NCI-H345 treated with DMSO at 0.1 percent for 48 hours (cell line): ENCODE measurements at regions not wholly inside any gene's neighbourhood (a gene's known extent, or its start where the extent isn't known, plus 50 kb on each side); places are given as distances from the start of the nearest gene placed in this dataset.
A peak's percentile ranks its signal among the peaks of the same experiment; 100 is the strongest.

Experiments
- DNase-seq: peaks from one replicate; lab custom pipeline; 2025; ENCODE audit not compliant: unreplicated experiment; lab: John Stamatoyannopoulos, UW

- DNase-seq: no peak
Observed at GRCh38 chr12:114901316-114901715, 217.3 kb upstream of the TBX3 start.

- DNase-seq: no peak
Observed at GRCh38 chr12:114898159-114898558, 214.2 kb upstream of the TBX3 start.

GRCh38 chr12:114895827-114896226 lies 211.9 kb upstream of the TBX3 start:
- DNase-seq: no peak

GRCh38 chr12:114895081-114895480 lies 211.1 kb upstream of the TBX3 start:
- no peak for DNase-seq

GRCh38 chr12:114894076-114894475 lies 210.1 kb upstream of the TBX3 start:
- DNase-seq: peak; percentile 96

GRCh38 chr12:114888928-114889584 lies 205.1 kb upstream of the TBX3 start:
- DNase-seq: no peak

GRCh38 chr12:114888448-114888847 lies 204.5 kb upstream of the TBX3 start:
- DNase-seq: no peak

GRCh38 chr12:114885501-114885900 lies 201.5 kb upstream of the TBX3 start:
- no peak for DNase-seq

- DNase-seq: no peak
Observed at GRCh38 chr12:114884575-114884974, 200.6 kb upstream of the TBX3 start.

GRCh38 chr12:114882083-114882482 lies 198.1 kb upstream of the TBX3 start:
- DNase-seq: no peak

GRCh38 chr12:114879354-114879753 lies 195.4 kb upstream of the TBX3 start:
- DNase-seq: no peak

- no peak for DNase-seq
Observed at GRCh38 chr12:114878781-114879180, 194.8 kb upstream of the TBX3 start.

- no peak for DNase-seq
Observed at GRCh38 chr12:114876968-114877680, 193.1 kb upstream of the TBX3 start.

- no peak for DNase-seq
Observed at GRCh38 chr12:114875313-114875712, 191.3 kb upstream of the TBX3 start.

GRCh38 chr12:114873656-114874055 lies 189.7 kb upstream of the TBX3 start:
- no peak for DNase-seq

GRCh38 chr12:114868995-114869834 lies 185.2 kb upstream of the TBX3 start:
- no peak for DNase-seq

- DNase-seq: no peak
Observed at GRCh38 chr12:114866331-114866730, 182.4 kb upstream of the TBX3 start.

- peak; percentile 26 for DNase-seq
Observed at GRCh38 chr12:114864837-114865551, 181.0 kb upstream of the TBX3 start.

GRCh38 chr12:114863911-114864310 lies 179.9 kb upstream of the TBX3 start:
- no peak for DNase-seq

GRCh38 chr12:114860969-114861368 lies 177.0 kb upstream of the TBX3 start:
- no peak for DNase-seq
